Amniotic epithelial cell (primary cell): ENCODE measurements at regions not wholly inside any gene's neighbourhood (a gene's known extent, or its start where the extent isn't known, plus 50 kb on each side); places are given as distances from the start of the nearest gene placed in this dataset.
"Not testable (repeated sequence)": the region's sequence is repeated elsewhere in the genome, so short reads cannot be mapped to it uniquely, and the experiment has no call there.

Source experiments
- DNase-seq: peaks from one replicate; pipeline ENCODE4 v3.0.0-alpha.2; 2010; ENCODE audit warnings: low read depth

GRCh38 chr17:20683651-20684229 is 104.2 kb downstream of the CDRT15L2 start:
- not testable (repeated sequence) for DNase-seq

DNA sequence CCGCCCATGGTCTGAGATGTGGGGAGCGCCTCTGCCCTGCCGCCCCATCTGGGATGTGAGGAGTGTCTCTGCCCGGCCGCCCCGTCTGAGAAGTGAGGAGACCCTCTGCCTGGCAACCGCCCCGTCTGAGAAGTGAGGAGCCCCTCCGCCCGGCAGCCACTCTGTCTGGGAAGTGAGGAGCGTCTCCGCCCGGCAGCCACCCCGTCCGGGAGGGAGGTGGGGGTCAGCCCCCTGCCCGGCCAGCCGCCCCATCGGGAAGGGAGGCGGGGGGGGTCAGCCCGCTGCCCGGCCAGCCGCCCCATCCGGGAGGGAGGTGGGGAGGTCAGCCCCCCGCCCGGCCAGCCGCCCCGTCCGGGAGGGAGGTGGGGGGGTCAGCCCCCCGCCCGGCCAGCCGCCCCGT is 105.5 kb downstream of the CDRT15L2 start:
- not testable (repeated sequence) for DNase-seq

DNA sequence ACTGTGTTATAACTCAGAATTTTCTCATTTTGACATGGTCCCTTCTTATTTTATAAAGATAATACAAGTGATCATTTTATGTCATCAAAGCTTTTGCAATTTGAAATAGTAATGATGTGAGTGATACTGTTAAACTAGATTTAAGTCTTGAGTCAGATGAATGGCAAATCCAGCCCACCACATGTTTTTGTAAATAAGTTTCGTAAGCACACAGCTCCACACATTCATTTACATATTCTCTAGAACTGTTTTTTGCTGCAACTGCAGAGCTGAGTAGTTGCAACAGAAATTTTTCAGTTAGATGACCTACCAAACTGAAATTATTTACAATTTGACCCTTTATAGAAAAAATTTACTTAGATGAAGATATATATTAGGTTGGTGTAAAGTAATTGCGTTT is 108.1 kb downstream of the CDRT15L2 start:
- DNase-seq, result not testable (repeated sequence)

GRCh38 chr17:20689170-20689749 is 109.7 kb downstream of the CDRT15L2 start:
- DNase-seq, result not testable (repeated sequence)

DNA sequence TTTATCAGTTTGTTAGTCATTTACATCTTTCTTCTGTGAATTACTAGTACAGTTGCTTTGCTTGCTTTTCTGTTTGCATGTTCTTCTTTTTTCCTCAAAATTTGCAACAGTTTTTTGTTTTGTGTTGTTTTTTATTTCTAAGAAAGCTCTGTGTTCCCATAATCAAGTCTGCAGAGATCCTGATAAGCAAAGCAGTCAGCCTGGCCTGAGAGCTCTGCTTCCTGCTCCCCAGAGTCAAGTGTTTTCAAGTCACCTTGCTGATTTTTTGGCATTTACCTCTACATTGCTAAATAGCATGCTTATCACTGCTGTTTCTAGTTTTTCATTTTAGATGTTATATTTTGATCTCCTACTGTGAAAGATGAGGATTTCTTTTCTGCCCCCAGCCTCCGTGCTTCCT is 113.2 kb downstream of the CDRT15L2 start:
- not testable (repeated sequence) for DNase-seq

DNA sequence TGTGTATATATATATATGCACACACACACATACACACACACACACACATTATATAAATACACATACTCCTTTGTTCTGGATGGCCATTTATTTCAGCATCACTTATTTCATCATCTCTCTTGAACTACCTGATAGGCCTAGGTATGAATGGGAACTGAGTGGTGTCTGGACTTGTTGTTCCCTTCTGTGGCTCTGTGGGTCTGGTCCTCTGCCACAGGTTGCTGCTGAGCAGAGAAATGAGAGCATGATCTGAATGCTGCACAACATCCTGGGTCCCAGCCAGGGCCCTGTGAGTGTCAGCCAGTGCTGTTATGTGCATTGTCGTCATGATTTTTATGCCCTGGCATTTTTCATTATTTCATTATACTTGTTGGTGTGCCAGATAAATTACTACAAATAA is 116.3 kb downstream of the CDRT15L2 start:
- DNase-seq, result not testable (repeated sequence)

DNA sequence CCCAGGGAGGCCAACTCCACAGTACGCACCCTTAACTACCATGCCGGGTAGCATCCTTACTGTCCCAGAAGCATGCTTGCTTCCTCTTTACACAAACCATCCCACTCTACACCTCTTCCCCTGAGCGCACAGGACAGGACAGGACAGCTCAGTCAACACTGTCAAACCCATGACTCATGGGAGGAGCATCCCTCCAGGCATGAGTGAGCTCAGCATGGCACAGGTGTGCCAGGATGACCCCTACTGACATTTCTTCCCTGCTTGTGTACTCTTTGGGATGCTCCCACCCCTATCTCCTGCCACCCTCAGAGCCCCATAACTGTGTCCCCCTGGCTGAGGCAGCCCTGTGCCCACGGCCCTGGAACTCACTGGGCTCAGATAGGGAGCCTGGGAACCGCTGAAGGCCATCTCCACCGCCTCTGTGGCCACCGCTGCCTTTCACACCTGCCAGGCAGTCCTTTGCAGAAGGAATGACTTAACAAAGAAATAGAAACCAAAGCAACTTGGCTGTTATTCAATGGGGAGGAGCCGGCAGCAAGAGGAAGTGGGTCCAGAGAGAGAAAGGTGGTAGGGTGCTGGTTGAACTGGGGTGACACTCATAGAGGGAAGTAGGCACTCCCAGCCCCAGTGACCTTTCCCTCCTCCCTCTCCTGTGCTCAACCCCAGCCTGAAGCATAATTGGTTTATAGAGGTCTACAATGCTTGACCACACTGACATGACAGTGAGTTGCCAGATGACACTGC is 119.1 kb downstream of the CDRT15L2 start:
- not testable (repeated sequence) for DNase-seq

DNA sequence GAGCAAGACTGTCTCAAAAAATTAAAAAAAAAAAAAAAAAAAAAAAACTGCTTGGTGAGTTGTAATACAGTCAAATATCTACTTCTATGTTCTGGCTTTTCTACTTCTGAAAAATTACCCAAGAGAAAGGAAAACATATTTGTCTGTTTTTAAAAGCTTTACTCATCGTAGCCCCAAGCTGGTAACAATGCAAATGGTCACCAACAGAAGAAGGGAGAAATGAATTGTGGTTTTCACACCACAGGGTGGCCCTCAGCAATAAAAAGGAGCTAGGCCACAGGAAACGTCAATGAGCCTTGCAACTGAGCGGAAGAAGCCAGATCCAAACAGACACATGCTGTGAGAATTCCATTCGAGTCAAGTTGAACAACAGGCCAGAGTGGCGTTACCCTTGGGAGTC is 121.0 kb downstream of the CDRT15L2 start:
- DNase-seq, result not testable (repeated sequence)

GRCh38 chr17:20701366-20701765 is 121.8 kb downstream of the CDRT15L2 start:
- DNase-seq, result not testable (repeated sequence)

DNA sequence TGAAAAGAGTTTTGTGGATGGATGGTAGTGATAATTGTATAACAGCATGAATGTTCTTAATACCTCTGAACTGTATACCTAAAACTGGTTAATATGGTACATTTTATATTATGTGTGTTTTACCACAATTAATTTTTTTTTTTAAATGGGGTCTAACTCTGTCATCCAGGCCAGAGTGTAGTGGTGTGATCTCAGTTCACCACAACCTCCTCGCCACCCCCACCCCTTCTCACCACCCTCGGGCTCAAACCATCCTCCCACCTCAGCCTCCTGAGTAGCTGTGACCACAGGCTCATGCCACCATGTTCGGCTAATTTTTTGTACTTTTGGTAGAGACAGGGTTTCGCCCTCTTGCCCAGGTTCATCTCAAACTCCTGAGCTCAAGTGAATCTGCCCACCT is 123.2 kb downstream of the CDRT15L2 start:
- DNase-seq, result no peak

- no peak for DNase-seq
These were observed 124.3 kb downstream of the CDRT15L2 start for GRCh38 chr17:20703781-20704180.

DNA sequence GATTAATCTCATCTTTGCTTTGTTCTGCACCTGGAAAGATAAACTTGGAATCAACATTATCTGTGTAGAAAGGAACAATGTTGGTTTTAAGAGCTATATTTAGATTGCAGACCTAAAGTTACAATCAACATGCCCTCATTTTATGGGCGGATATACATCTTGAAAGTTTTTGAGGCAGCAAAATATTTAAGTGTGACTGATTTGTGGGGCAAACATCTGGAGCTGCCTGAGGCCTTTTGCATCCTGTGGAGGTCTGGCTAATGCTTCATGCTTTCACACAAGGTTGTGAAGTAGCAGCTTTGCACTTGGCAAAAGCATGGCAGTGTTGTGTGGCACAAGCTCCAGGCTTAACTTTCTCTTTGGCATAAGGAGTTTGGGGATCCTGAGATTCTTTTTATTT is 125.7 kb downstream of the CDRT15L2 start:
- DNase-seq, result not testable (repeated sequence)

DNA sequence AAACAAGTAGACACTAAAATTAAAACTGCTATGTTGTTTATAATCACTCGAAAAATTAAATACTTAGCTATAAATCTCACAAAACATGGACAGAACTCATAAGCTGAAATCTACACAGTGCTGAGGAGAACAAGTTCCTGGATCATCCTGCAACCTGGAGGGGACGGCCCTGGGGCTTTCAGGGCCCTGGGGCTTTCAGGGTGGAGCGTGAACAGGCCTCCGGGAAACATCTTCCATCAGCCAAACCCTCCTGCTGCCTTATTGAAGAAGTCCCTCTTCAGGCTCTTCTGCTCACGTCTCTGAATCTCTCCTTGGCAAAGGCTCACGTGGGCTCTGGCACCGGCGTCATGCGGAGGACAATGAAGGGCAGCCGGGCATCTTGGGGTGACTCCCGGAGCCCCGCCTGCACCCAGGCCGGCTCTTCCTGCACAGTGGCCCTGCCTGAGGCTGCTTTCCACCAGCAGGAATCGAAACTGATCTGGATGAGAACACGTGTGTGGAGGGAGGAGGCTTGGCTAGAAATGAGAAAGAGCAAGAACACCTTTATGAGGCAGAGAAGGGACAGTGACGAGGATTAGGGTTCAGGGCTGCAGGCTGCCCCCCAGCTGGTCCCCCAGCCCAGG is 127.3 kb downstream of the CDRT15L2 start:
- DNase-seq, result no peak

DNA sequence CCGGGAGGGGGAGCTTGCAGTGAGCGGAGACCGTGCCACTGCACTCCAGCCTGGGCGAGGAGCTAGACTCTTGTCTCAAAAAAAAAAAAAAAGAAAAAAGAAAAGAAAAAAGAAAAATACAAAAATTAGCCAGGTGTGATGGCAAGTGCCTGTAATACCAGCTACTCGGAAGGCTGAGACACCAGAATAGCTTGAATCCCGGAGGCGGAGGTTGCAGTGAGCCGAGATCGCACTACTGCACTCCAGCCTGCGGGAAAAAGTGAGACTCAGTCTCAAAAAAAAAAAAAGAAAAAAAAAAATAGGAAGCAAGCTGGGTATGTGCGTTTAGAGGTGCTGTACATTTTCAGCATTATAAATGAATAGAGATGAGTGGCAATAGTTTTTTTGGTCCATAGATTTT is 129.3 kb downstream of the CDRT15L2 start:
- DNase-seq, result not testable (repeated sequence)

GRCh38 chr17:20716481-20716880 is 137.0 kb downstream of the CDRT15L2 start:
- not testable (repeated sequence) for DNase-seq

- DNase-seq, result peak; percentile 93
These were observed 141.6 kb downstream of the CDRT15L2 start for GRCh38 chr17:20721171-20721570.

- not testable (repeated sequence) for DNase-seq
These were observed 144.9 kb downstream of the CDRT15L2 start for GRCh38 chr17:20724391-20724790.

DNA sequence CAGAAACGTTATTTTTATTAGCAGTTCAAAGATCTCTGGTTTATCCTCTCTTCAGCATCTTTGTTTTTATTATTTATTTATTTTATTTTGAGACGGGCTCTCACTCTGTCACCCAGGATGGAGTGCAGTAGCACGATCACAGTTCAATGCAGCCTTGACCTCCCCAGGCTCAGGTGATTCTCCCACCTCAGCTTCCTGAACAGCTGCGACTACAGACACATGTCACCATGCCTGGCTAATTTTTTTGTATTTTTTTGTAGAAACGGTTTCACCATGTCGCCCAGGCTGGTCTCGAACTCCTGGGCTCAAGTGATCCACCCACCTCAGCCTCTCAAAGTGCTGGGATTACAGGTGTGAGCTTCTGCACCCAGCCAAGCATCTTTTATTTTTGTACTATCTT is 147.7 kb downstream of the CDRT15L2 start:
- DNase-seq, result not testable (repeated sequence)

DNA sequence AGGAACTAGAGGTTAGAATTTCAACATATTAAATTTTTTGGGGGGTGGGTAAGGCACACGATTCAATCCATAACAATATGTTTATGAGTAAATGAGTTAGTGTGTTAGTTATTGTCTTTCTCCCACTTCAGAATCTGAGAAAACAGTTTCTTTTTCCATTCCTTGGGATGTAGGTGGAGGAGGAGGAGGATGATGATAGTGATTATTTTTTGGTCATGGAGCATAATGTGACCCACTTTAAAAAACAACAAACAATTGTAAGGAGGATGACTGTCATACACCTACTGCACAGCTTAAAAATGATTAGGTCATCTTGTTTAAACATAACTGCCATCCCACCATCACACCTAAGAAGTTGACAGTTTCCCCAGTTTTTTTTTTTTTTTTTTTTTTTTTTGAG is 148.7 kb downstream of the CDRT15L2 start:
- no peak for DNase-seq

DNA sequence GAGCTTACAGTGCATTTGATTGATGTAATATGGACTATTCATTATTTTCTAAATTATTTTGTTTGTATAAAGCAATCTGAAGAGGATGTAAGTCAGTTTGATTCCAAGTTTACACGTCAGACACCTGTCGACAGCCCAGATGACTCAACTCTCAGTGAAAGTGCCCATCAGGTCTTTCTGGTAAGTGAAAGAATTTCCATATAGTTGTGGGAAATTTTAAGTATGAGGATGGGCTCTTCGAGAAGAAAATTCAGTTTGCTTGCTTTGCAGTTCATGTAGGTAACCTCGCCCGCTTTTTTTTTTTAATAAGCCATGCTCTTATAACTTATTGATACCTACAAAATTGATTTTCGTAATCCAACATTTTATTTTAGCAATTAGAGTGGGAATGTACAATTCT is 151.6 kb downstream of the CDRT15L2 start:
- not testable (repeated sequence) for DNase-seq

GRCh38 chr17:20733923-20734322 is 154.4 kb downstream of the CDRT15L2 start:
- DNase-seq, result no peak

DNA sequence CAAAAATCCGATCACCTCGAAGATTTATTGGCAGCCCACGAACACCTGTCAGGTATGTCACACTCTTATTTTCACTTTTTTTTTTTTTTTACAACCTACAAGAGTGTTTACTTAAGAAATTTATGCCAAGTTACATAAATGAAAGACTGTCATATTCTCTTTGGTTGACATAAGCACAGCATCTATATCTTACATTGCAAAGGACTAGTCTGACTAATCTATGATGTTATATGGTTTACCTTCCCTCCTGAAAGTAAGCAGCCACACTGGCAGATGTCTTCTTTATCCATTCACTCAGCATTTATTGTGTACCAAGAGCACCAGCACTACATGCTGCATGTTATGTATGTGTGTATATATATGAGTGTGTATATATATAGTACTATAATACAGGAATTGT is 156.3 kb downstream of the CDRT15L2 start:
- DNase-seq, result no peak

- not testable (repeated sequence) for DNase-seq
These were observed 158.1 kb downstream of the CDRT15L2 start for GRCh38 chr17:20737636-20738035.
